ENCODE measurements at regions not wholly inside any gene's neighbourhood (a gene's known extent, or its start where the extent isn't known, plus 50 kb on each side); places are given as distances from the start of the nearest gene placed in this dataset.
"Not testable (repeated sequence)": the region's sequence is repeated elsewhere in the genome, so short reads cannot be mapped to it uniquely, and the experiment has no call there.

- no peak for TF ChIP-seq CTCF (conservative IDR thresholded peaks at IDR 0.05; ENCODE audit: control insufficient read depth, insufficient read depth, low read depth, low read length)
- DNase-seq (ENCODE audit: low read depth) = no peak
- no peak overlapping the region for H3K4me3 ChIP-seq (ENCODE audit: control insufficient read depth, low read depth, low read length)
Measured at GRCh38 chr1:116185161-116185701, 74.0 kb downstream of the MAB21L3 start.

GRCh38 chr1:116189481-116189880, 78.3 kb downstream of the MAB21L3 start:
- DNase-seq (ENCODE audit: low read depth) = no peak
- no peak for TF ChIP-seq CTCF (conservative IDR thresholded peaks at IDR 0.05; ENCODE audit: control insufficient read depth, insufficient read depth, low read depth, low read length)
- no peak overlapping the region for H3K4me3 ChIP-seq (ENCODE audit: control insufficient read depth, low read depth, low read length)

- TF ChIP-seq CTCF (conservative IDR thresholded peaks at IDR 0.05; ENCODE audit: control insufficient read depth, insufficient read depth, low read depth, low read length) = no peak
- no peak overlapping the region for H3K4me3 ChIP-seq (ENCODE audit: control insufficient read depth, low read depth, low read length)
- no peak for DNase-seq (ENCODE audit: low read depth)
Measured at GRCh38 chr1:116191294-116191693, 80.1 kb downstream of the MAB21L3 start.

- DNase-seq (ENCODE audit: low read depth) = no peak
- TF ChIP-seq CTCF (conservative IDR thresholded peaks at IDR 0.05; ENCODE audit: control insufficient read depth, insufficient read depth, low read depth, low read length) = no peak
- H3K4me3 ChIP-seq (ENCODE audit: control insufficient read depth, low read depth, low read length) = no peak overlapping the region
Measured at GRCh38 chr1:116193768-116194167, 82.6 kb downstream of the MAB21L3 start.

GRCh38 chr1:116194568-116194967, 83.4 kb downstream of the MAB21L3 start:
- no peak for DNase-seq (ENCODE audit: low read depth)
- TF ChIP-seq CTCF (conservative IDR thresholded peaks at IDR 0.05; ENCODE audit: control insufficient read depth, insufficient read depth, low read depth, low read length) = no peak
- H3K4me3 ChIP-seq (ENCODE audit: control insufficient read depth, low read depth, low read length) = no peak overlapping the region

- no peak overlapping the region for H3K4me3 ChIP-seq (ENCODE audit: control insufficient read depth, low read depth, low read length)
- TF ChIP-seq CTCF (conservative IDR thresholded peaks at IDR 0.05; ENCODE audit: control insufficient read depth, insufficient read depth, low read depth, low read length) = no peak
Measured at GRCh38 chr1:116195077-116195868, 84.1 kb downstream of the MAB21L3 start.

GRCh38 chr1:116200343-116200742, 89.1 kb downstream of the MAB21L3 start:
- not testable (repeated sequence) for H3K4me3 ChIP-seq (ENCODE audit: control insufficient read depth, low read depth, low read length); DNase-seq (ENCODE audit: low read depth)

More at GRCh38 chr1:116195077-116195868, 84.1 kb downstream of the MAB21L3 start:
- no peak for DNase-seq (ENCODE audit: low read depth)

All from fibroblast of mammary gland (primary cell).